ENCODE measurements at regions not wholly inside any gene's neighbourhood (a gene's known extent, or its start where the extent isn't known, plus 50 kb on each side); places are given as distances from the start of the nearest gene placed in this dataset.

DNA sequence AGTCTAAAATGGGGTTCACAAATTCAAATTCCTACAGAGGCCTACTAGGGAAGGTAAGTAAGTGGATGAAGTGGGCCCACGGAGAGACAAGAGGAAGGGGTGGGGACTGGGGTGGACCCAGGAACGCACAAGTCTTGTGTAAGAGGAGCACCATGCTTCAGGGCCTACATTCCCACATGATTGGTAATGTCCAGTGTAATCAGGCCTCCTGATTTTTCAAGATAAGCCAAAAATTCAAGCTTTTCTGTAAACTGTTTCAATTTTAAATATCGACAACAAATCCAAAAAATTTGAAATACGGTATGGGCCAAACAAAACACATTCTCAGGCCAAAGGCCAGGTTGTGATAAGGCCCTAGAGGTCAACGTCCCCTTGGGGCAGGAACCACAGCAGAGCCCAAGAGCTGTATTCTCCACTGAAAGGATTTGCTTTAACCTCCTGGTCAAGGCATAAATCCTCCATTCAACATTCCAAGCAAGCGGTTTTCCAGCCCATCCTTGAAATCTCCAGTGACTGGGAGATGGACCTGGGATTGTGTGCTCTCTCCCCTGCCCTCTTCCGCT, 116.4 kb downstream of the TRIM29 start:
- POLR2A ChIA-PET = no interaction called here
- H3K9ac ChIP-seq (ENCODE audit: control insufficient read depth, insufficient read depth, low read length) = no peak overlapping the region
- no peaks in the 10 kb centered on the region; the same call in 2 of the 3 replicates for H3K9me3 ChIP-seq (replicated peaks; ENCODE audit: control insufficient read depth, insufficient read depth, low read length)
- no peak overlapping the region for H3K4me2 ChIP-seq (ENCODE audit: control insufficient read depth, insufficient read depth)
- SMC1A ChIA-PET (ENCODE audit: uncharacterized antibody, unreplicated experiment) = interaction anchor here (0.6 kb wide), 1 partner anchor 683 kb away, joined by 3 read pairs; no protein-coding TSS in a partner anchor
- CTCF ChIA-PET = no interaction called here
- H3K36me3 ChIP-seq (ENCODE audit: control insufficient read depth in 2 of 2, insufficient read depth in 2 of 2, low read length in 1 of 2) = no peaks in the 10 kb centered on the region
- H4K20me1 ChIP-seq (ENCODE audit: control insufficient read depth, insufficient read depth) = no peaks in the 10 kb centered on the region
- 17% methylated on average over 7 of the region's 7 CpGs for WGBS (ENCODE audit: insufficient coverage, insufficient replicate concordance, low lambda C conversion rate, missing lambda C conversion rate)
- RAD21 ChIA-PET (ENCODE audit: unreplicated experiment) = no interaction called here
- no peak overlapping the region for H2AFZ ChIP-seq (ENCODE audit: control insufficient read depth, low read depth, low read length)
- no peak for DNase-seq (ENCODE audit: low read depth, low spot score)
- no peaks in the 10 kb centered on the region for H3K4me1 ChIP-seq (ENCODE audit: control insufficient read depth, insufficient read depth, low read length)
- H3K27me3 ChIP-seq (replicated peaks in 1 of 2; ENCODE audit: control insufficient read depth in 2 of 2, insufficient read depth in 2 of 2, low read length in 1 of 2) = peaks cover 2 to 4% of the 10 kb centered on the region in 2 experiments; a peak in 1 of 4 replicates
- no peak for FAIRE-seq
- BruUV-seq (replicated peaks) = no TSS peak
- H3K4me3 ChIP-seq = no peak overlapping the region
- intact Hi-C loops (cut with micrococcal nuclease; ENCODE audit: unreplicated experiment) (no loop called here), in situ Hi-C loops (cut with MboI) (no loop called here)
- ATAC-seq = no peak
- no peak overlapping the region for H3K27ac ChIP-seq (ENCODE audit: control insufficient read depth, insufficient read depth)
- H3K79me2 ChIP-seq (ENCODE audit: control insufficient read depth, insufficient read depth, low read length) = no peaks in the 10 kb centered on the region
- TF ChIP-seq ASH2L (IDR thresholded peaks at IDR 0.05; ENCODE audit: borderline replicate concordance, low read depth) (no peak), RB1 (IDR thresholded peaks at IDR 0.05; ENCODE audit: borderline replicate concordance) (no peak), WRNIP1 (IDR thresholded peaks at IDR 0.05; ENCODE audit: borderline replicate concordance, low read depth, low read length) (no peak), FOXK2 (IDR thresholded peaks at IDR 0.05) (no peak), KDM1A (IDR thresholded peaks at IDR 0.05; ENCODE audit: borderline replicate concordance) (no peak), HDAC2 (IDR thresholded peaks at IDR 0.05) (no peak), POLR2AphosphoS2 (IDR thresholded peaks at IDR 0.05; ENCODE audit: low read depth, low read length) (no peak), RELA (IDR thresholded peaks at IDR 0.05; ENCODE audit: borderline replicate concordance, partially characterized antibody) (no peak), KAT2A (conservative IDR thresholded peaks at IDR 0.05; ENCODE audit: control insufficient read depth, low read depth, low read length) (no peak), MTA2 (IDR thresholded peaks at IDR 0.05; ENCODE audit: low read depth) (no peak), RCOR1 (conservative IDR thresholded peaks at IDR 0.05; ENCODE audit: low read depth, low read length) (no peak), EZH2 (IDR thresholded peaks at IDR 0.05; ENCODE audit: borderline replicate concordance, control insufficient read depth, low read depth, low read length) (no peak), GATAD2B (conservative IDR thresholded peaks at IDR 0.05; ENCODE audit: low read depth) (no peak), SP1 (IDR thresholded peaks at IDR 0.05; ENCODE audit: low read depth, low read length) (no peak)
- TF ChIP-seq, protein P1, sequence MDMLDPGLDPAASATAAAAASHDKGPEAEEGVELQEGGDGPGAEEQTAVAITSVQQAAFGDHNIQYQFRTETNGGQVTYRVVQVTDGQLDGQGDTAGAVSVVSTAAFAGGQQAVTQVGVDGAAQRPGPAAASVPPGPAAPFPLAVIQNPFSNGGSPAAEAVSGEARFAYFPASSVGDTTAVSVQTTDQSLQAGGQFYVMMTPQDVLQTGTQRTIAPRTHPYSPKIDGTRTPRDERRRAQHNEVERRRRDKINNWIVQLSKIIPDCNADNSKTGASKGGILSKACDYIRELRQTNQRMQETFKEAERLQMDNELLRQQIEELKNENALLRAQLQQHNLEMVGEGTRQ (IDR thresholded peaks at IDR 0.05; ENCODE audit: borderline replicate concordance, low read depth, low read length) = no peak
- TF ChIP-seq, protein P2, sequence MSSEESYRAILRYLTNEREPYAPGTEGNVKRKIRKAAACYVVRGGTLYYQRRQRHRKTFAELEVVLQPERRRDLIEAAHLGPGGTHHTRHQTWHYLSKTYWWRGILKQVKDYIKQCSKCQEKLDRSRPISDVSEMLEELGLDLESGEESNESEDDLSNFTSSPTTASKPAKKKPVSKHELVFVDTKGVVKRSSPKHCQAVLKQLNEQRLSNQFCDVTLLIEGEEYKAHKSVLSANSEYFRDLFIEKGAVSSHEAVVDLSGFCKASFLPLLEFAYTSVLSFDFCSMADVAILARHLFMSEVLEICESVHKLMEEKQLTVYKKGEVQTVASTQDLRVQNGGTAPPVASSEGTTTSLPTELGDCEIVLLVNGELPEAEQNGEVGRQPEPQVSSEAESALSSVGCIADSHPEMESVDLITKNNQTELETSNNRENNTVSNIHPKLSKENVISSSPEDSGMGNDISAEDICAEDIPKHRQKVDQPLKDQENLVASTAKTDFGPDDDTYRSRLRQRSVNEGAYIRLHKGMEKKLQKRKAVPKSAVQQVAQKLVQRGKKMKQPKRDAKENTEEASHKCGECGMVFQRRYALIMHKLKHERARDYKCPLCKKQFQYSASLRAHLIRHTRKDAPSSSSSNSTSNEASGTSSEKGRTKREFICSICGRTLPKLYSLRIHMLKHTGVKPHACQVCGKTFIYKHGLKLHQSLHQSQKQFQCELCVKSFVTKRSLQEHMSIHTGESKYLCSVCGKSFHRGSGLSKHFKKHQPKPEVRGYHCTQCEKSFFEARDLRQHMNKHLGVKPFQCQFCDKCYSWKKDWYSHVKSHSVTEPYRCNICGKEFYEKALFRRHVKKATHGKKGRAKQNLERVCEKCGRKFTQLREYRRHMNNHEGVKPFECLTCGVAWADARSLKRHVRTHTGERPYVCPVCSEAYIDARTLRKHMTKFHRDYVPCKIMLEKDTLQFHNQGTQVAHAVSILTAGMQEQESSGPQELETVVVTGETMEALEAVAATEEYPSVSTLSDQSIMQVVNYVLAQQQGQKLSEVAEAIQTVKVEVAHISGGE (CRISPR knock-in tag; IDR thresholded peaks at IDR 0.05) = no peak
- TF ChIP-seq, protein P3, sequence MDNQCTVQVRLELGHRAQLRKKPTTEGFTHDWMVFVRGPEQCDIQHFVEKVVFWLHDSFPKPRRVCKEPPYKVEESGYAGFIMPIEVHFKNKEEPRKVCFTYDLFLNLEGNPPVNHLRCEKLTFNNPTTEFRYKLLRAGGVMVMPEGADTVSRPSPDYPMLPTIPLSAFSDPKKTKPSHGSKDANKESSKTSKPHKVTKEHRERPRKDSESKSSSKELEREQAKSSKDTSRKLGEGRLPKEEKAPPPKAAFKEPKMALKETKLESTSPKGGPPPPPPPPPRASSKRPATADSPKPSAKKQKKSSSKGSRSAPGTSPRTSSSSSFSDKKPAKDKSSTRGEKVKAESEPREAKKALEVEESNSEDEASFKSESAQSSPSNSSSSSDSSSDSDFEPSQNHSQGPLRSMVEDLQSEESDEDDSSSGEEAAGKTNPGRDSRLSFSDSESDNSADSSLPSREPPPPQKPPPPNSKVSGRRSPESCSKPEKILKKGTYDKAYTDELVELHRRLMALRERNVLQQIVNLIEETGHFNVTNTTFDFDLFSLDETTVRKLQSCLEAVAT (IDR thresholded peaks at IDR 0.05) = no peak
